GM13976 (cell line): ENCODE measurements at regions not wholly inside any gene's neighbourhood (a gene's known extent, or its start where the extent isn't known, plus 50 kb on each side); places are given as distances from the start of the nearest gene placed in this dataset.

Source experiments
- DNase-seq: peaks from one replicate; pipeline ENCODE4 v3.0.0; 2012; ENCODE audit warnings: low spot score
- CTCF ChIP-seq: IDR thresholded peaks from 2 replicates; pipeline ENCODE4 v1.5.1; 2012; ENCODE audit warnings: borderline replicate concordance, mild to moderate bottlenecking; ENCODE audit not compliant: insufficient read depth; ENCODE audit errors: extremely low read depth, missing control alignments, control extremely low read depth
- in situ Hi-C: fragments of 300-500 bp; cut with MboI; formaldehyde crosslinking; loops from one replicate; pipeline ENCODE4 v1.12.0; 2022; ENCODE audit warnings: low sequenced_read_pairs, mixed read lengths, inconsistent platforms; ENCODE audit not compliant: unreplicated experiment

- no peak for DNase-seq
- in situ Hi-C loops, result no loop called here
- TF ChIP-seq CTCF, result no peak
These were observed 159.1 kb upstream of the EOMES start for GRCh38 chr3:27880969-27881892.

- DNase-seq, result no peak
- no peak for TF ChIP-seq CTCF
- in situ Hi-C loops, result no loop called here
These were observed 161.1 kb upstream of the EOMES start for GRCh38 chr3:27883266-27883665.

GRCh38 chr3:27885641-27886040, 163.5 kb upstream of the EOMES start:
- no peak for TF ChIP-seq CTCF
- in situ Hi-C loops, result no loop called here
- DNase-seq, result no peak

- no peak for DNase-seq
- TF ChIP-seq CTCF, result no peak
- in situ Hi-C loops, result no loop called here
These were observed 166.4 kb upstream of the EOMES start for GRCh38 chr3:27888562-27888961.

GRCh38 chr3:27889745-27890144, 167.6 kb upstream of the EOMES start:
- TF ChIP-seq CTCF, result no peak
- DNase-seq, result no peak
- in situ Hi-C loops, result no loop called here

- no peak for DNase-seq
- TF ChIP-seq CTCF, result no peak
- in situ Hi-C loops, result no loop called here
These were observed 178.2 kb upstream of the EOMES start for GRCh38 chr3:27900316-27900715.
